Memory B cell (primary cell): ENCODE measurements at regions not wholly inside any gene's neighbourhood (a gene's known extent, or its start where the extent isn't known, plus 50 kb on each side); places are given as distances from the start of the nearest gene placed in this dataset.

Experiments
- ATAC-seq: fragments of 150-1000 bp; cut with Tn5 transposase; 2 replicates; pipeline ENCODE4 v1.10.0; 2021; ENCODE audit warnings: low read depth, mild to moderate bottlenecking, moderate library complexity
- DNase-seq, 2 donors: peaks; one replicate each; pipeline ENCODE4 v3.0.0; 2022; ENCODE audit warnings: low spot score in 2 of 2
- H3K27ac Mint-ChIP-seq: one replicate; pipeline ENCODE4 v1.8.0; 2022; ENCODE audit warnings: mild to moderate bottlenecking, moderate library complexity, mixed read lengths
- H3K27me3 Mint-ChIP-seq: one replicate; pipeline ENCODE4 v1.8.0; 2022; ENCODE audit warnings: mixed read lengths
- H3K36me3 Mint-ChIP-seq: one replicate; pipeline ENCODE4 v1.8.0; 2022; ENCODE audit warnings: mild to moderate bottlenecking, mixed read lengths
- H3K4me1 Mint-ChIP-seq: one replicate; pipeline ENCODE4 v1.8.0; 2022; ENCODE audit warnings: mixed read lengths
- H3K4me3 Mint-ChIP-seq: one replicate; pipeline ENCODE4 v1.8.0; 2022; ENCODE audit warnings: mild to moderate bottlenecking, moderate library complexity, mixed read lengths
- H3K9me3 Mint-ChIP-seq: one replicate; pipeline ENCODE4 v1.8.0; 2022; ENCODE audit warnings: mixed read lengths

- Mint-ChIP-seq H3K4me1 (no peaks in the 10 kb centered on the region), H3K27me3 (no peaks in the 10 kb centered on the region), H3K27ac (no peak overlapping the region), H3K9me3 (peaks cover 12% of the 10 kb centered on the region), H3K4me3 (no peak overlapping the region), H3K36me3 (no peaks in the 10 kb centered on the region)
- DNase-seq (no peak), ATAC-seq (no peak)
These were observed 516.7 kb downstream of the HDGFL1 start for GRCh38 chr6:23086100-23086499.

GRCh38 chr6:23087471-23087870 lies 518.1 kb downstream of the HDGFL1 start:
- peaks cover 13% of the 10 kb centered on the region for H3K9me3 Mint-ChIP-seq
- DNase-seq (no peak), ATAC-seq (no peak)
- no peaks in the 10 kb centered on the region for H3K27me3 Mint-ChIP-seq
- no peak overlapping the region for H3K27ac Mint-ChIP-seq
- peaks cover 2% of the 10 kb centered on the region for H3K36me3 Mint-ChIP-seq
- no peaks in the 10 kb centered on the region for H3K4me1 Mint-ChIP-seq
- no peak overlapping the region for H3K4me3 Mint-ChIP-seq

DNA sequence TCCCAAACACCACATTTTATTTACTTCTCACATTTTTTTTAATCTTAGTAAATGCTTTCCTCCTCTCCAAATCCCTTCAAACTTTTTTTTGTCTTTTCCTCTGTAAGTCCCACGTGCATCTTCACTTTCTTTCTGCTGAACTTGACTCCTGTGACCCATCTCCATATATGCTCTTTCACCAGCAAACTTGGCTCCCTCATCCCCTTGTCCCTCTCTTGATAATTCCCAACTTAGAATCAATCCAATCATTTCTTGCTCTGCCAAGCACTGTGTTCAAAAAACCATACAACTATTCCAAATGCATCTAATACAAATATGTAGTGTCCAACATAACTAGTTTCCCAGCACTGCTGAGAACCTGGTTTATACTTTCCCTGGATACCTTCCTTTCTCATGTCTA lies 519.4 kb downstream of the HDGFL1 start:
- peaks cover 2% of the 10 kb centered on the region for H3K36me3 Mint-ChIP-seq
- ATAC-seq = no peak
- no peak for DNase-seq
- no peak overlapping the region for H3K27ac Mint-ChIP-seq
- no peak overlapping the region for H3K4me3 Mint-ChIP-seq
- peaks cover 13% of the 10 kb centered on the region for H3K9me3 Mint-ChIP-seq
- no peaks in the 10 kb centered on the region for H3K4me1 Mint-ChIP-seq
- H3K27me3 Mint-ChIP-seq = no peaks in the 10 kb centered on the region

- no peak for ATAC-seq
- Mint-ChIP-seq H3K4me1 (no peaks in the 10 kb centered on the region), H3K9me3 (peaks cover 19% of the 10 kb centered on the region), H3K27ac (no peak overlapping the region), H3K27me3 (no peaks in the 10 kb centered on the region), H3K4me3 (no peak overlapping the region), H3K36me3 (peaks cover 2% of the 10 kb centered on the region)
- DNase-seq = no peak
These were observed 520.6 kb downstream of the HDGFL1 start for GRCh38 chr6:23089981-23090380.

DNA sequence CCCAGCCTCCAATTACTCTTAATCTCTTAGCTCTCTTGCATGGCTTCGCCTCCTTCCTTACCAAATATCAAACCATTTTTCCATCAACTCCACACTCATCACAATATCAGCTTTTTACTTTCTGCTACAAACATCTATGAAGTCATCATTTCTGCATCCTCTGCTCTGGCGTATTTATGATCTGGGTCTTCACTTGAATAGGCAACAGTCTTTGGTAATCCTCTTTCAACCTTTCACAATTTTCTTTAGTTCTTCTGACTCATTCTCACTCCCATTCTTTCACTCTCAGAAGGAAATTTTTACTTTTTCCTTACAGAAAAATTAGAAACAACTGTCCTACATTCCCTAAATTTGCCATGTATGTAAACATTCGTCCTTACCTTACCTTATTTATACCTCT lies 522.4 kb downstream of the HDGFL1 start:
- DNase-seq (no peak), ATAC-seq (no peak)
- Mint-ChIP-seq H3K36me3 (peaks cover 2% of the 10 kb centered on the region), H3K4me1 (no peaks in the 10 kb centered on the region), H3K4me3 (no peak overlapping the region), H3K27me3 (no peaks in the 10 kb centered on the region), H3K9me3 (peaks cover 20% of the 10 kb centered on the region), H3K27ac (no peak overlapping the region)

DNA sequence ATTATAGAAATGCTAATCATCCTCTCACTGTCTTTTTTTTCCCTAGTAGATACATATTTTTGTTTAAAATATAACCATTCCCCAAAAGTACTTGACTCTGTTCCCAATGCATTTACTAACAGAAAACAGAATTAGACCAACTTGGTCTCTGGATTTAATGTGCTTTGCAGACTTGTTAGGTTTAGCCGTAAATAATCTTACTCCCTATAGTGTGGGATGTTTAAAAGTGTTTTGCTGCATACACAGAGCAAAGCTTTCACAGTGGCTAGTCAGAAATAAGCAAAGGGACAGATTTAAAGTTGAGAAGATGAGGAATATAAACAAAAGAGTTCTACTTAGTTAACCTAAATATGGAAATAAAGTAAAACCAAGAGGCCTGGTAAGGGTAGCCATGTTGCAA lies 527.5 kb downstream of the HDGFL1 start:
- H3K4me3 Mint-ChIP-seq = no peak overlapping the region
- no peaks in the 10 kb centered on the region for H3K27me3 Mint-ChIP-seq
- H3K27ac Mint-ChIP-seq = no peak overlapping the region
- DNase-seq = no peak
- H3K4me1 Mint-ChIP-seq = no peaks in the 10 kb centered on the region
- H3K9me3 Mint-ChIP-seq = peaks cover 13% of the 10 kb centered on the region
- no peak for ATAC-seq
- H3K36me3 Mint-ChIP-seq = no peaks in the 10 kb centered on the region

- Mint-ChIP-seq H3K27ac (no peak overlapping the region), H3K36me3 (no peaks in the 10 kb centered on the region), H3K4me1 (no peaks in the 10 kb centered on the region), H3K9me3 (peaks cover 10% of the 10 kb centered on the region), H3K27me3 (no peaks in the 10 kb centered on the region), H3K4me3 (no peak overlapping the region)
- no peak for DNase-seq
- no peak for ATAC-seq
These were observed 528.2 kb downstream of the HDGFL1 start for GRCh38 chr6:23097566-23097965.

DNA sequence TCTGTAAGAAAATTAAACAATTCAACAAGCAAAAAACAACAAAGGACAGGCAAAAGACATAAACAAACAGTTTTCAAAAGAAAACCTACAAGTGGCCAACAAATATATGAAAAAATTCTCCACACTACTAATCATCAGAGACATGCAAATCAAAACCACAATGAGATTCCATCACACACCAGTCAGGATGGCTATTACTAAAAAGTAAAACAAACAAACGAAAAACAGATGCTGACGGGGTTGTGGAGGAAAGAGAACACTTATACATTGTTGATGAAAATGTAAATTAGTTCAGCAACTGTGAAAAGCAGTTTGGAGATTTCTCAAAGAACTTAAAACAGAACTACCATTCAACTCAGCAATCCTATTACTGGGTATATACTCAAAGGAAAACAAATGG lies 537.6 kb downstream of the HDGFL1 start:
- no peak for DNase-seq
- no peak overlapping the region for H3K27ac Mint-ChIP-seq
- H3K9me3 Mint-ChIP-seq = peaks cover 15% of the 10 kb centered on the region

GRCh38 chr6:23111984-23112383 lies 542.6 kb downstream of the HDGFL1 start:
- ATAC-seq (no peak), DNase-seq (no peak)
- H3K9me3 Mint-ChIP-seq = peaks cover 12% of the 10 kb centered on the region
- no peak overlapping the region for H3K4me3 Mint-ChIP-seq
- no peak overlapping the region for H3K27ac Mint-ChIP-seq
- no peaks in the 10 kb centered on the region for H3K4me1 Mint-ChIP-seq
- no peaks in the 10 kb centered on the region for H3K36me3 Mint-ChIP-seq
- no peaks in the 10 kb centered on the region for H3K27me3 Mint-ChIP-seq

More for the DNA sequence above, 537.6 kb downstream of the HDGFL1 start:
- H3K4me3 Mint-ChIP-seq = no peak overlapping the region
- no peaks in the 10 kb centered on the region for H3K4me1 Mint-ChIP-seq
- no peak for ATAC-seq
- no peaks in the 10 kb centered on the region for H3K27me3 Mint-ChIP-seq
- H3K36me3 Mint-ChIP-seq = no peaks in the 10 kb centered on the region

- H3K36me3 Mint-ChIP-seq = no peaks in the 10 kb centered on the region
- no peak for ATAC-seq
- no peak overlapping the region for H3K27ac Mint-ChIP-seq
- H3K4me3 Mint-ChIP-seq = no peak overlapping the region
- H3K9me3 Mint-ChIP-seq = peaks cover 5% of the 10 kb centered on the region
- no peaks in the 10 kb centered on the region for H3K27me3 Mint-ChIP-seq
- no peak for DNase-seq
- no peaks in the 10 kb centered on the region for H3K4me1 Mint-ChIP-seq
These were observed 545.6 kb downstream of the HDGFL1 start for GRCh38 chr6:23114812-23115504.

- ATAC-seq = no peak
- H3K4me3 Mint-ChIP-seq = no peak overlapping the region
- no peak for DNase-seq
- H3K27ac Mint-ChIP-seq = no peak overlapping the region
- no peaks in the 10 kb centered on the region for H3K4me1 Mint-ChIP-seq
- H3K27me3 Mint-ChIP-seq = no peaks in the 10 kb centered on the region
- peaks cover 4% of the 10 kb centered on the region for H3K9me3 Mint-ChIP-seq
- H3K36me3 Mint-ChIP-seq = no peaks in the 10 kb centered on the region
These were observed 568.2 kb downstream of the HDGFL1 start for GRCh38 chr6:23137611-23138010.

DNA sequence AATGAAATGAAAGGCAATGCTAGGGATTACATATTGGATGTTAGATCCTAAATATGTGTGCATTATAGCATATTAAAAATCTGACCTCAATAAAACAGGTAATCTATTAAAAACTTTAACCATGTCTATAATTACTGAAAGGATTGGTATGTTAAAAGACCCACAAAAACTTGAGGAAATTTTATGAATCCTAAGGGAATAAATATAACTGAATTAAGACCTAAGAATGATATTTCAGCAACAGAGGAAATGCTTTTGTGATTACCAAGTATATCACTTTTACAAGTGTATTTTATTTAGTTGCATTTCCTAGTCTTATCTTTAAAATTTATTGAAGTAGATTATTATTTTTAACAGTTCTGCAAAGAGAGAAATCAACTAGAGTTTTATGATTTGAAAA lies 571.5 kb downstream of the HDGFL1 start:
- Mint-ChIP-seq H3K4me3 (no peak overlapping the region), H3K27me3 (no peaks in the 10 kb centered on the region), H3K4me1 (no peaks in the 10 kb centered on the region), H3K9me3 (peaks cover 2% of the 10 kb centered on the region), H3K36me3 (no peaks in the 10 kb centered on the region), H3K27ac (no peak overlapping the region)
- DNase-seq (no peak), ATAC-seq (no peak)

DNA sequence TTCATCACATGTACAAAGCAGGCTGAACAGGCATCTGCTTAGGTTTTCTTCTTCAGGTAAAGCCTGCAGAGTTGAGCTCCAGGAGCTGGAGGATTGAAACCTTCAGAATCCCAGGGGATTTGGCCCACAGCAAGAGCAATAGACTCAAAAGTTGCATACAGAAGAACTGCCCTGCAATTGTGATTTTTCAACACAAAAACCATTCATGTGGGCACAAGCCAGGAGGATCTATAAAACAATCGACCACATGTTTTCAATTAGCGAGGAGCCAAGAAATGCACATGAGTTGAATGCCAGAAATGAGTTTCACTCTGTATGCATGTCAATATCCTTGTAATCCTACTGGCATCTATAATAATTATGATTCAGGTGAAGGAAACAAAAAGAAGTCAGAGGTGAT lies 576.4 kb downstream of the HDGFL1 start:
- H3K9me3 Mint-ChIP-seq = peaks cover 1% of the 10 kb centered on the region
- no peaks in the 10 kb centered on the region for H3K27me3 Mint-ChIP-seq
- DNase-seq = no peak
- no peak overlapping the region for H3K27ac Mint-ChIP-seq
- ATAC-seq = no peak
- H3K4me1 Mint-ChIP-seq = no peaks in the 10 kb centered on the region
- H3K36me3 Mint-ChIP-seq = no peaks in the 10 kb centered on the region
- H3K4me3 Mint-ChIP-seq = no peak overlapping the region

DNA sequence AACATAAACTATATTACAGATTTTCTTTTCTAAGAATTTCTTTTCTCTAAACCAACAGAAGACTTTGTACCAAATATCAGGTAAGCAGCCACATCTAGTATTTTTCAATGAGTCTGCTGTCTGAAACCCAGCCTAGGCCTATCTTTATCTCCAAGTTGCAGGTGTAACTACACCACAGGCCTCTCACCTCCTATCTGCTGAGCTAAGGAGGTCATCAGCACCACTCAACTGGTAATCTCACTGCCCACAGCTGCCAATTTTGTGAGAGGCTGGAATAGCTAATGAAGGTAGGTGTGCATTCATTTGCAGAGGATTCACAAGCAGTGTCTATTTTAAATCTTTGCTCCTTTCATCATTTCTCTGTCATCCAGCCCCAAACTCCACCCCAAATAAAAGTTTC lies 584.8 kb downstream of the HDGFL1 start:
- no peak for ATAC-seq
- Mint-ChIP-seq H3K9me3 (peaks cover 2% of the 10 kb centered on the region), H3K27ac (no peak overlapping the region), H3K27me3 (no peaks in the 10 kb centered on the region), H3K4me1 (no peaks in the 10 kb centered on the region), H3K4me3 (no peak overlapping the region), H3K36me3 (no peaks in the 10 kb centered on the region)
- no peak for DNase-seq

DNA sequence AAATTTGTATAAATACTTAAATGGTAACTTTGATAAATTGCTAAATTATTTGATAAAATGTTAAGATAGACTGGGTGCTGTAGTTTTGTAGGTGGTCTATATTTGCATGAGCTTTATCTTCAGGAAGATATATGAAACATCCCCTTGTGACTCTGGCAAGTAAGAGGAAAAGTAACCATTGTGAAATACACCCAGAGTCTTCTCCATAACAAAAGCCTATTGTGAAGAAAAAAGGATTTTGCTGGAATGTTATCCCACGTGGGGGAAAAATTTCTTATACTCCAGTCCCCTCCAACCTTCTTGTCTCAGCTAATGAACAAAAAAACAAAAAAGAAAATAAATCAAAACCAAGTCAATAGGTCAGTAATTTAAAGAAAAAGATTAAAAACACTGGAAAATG lies 600.7 kb downstream of the HDGFL1 start:
- DNase-seq = no peak
- no peak overlapping the region for H3K4me3 Mint-ChIP-seq

More for the DNA sequence above, 600.7 kb downstream of the HDGFL1 start:
- Mint-ChIP-seq H3K27ac (no peak overlapping the region), H3K9me3 (peaks cover 8% of the 10 kb centered on the region), H3K27me3 (no peaks in the 10 kb centered on the region), H3K36me3 (no peaks in the 10 kb centered on the region), H3K4me1 (no peaks in the 10 kb centered on the region)
- no peak for ATAC-seq
